ENCODE measurements at regions not wholly inside any gene's neighbourhood (a gene's known extent, or its start where the extent isn't known, plus 50 kb on each side); places are given as distances from the start of the nearest gene placed in this dataset.

GRCh38 chr11:109808569-109808968, 284.6 kb upstream of the ZC3H12C start:
- peak; percentile 11 for DNase-seq

DNA sequence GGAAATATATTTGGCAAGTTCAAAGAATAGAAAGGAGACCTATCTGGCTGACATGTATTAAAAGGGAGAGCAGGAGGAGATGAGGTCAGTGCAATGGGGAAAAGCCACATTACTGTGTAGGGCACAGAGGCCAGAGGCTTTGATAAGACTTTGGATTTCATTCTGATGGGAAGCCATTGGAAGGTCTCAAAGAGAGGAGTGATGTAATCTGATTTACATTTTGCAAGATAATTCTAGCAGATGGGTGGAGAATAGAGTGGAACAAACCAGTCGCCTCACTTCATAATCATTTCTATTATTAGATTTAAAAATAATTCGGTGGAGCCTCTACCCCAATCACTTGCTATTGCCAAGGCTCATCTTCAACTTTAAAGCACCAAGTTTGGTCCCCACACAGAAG, 278.4 kb upstream of the ZC3H12C start:
- no peak for DNase-seq

DNA sequence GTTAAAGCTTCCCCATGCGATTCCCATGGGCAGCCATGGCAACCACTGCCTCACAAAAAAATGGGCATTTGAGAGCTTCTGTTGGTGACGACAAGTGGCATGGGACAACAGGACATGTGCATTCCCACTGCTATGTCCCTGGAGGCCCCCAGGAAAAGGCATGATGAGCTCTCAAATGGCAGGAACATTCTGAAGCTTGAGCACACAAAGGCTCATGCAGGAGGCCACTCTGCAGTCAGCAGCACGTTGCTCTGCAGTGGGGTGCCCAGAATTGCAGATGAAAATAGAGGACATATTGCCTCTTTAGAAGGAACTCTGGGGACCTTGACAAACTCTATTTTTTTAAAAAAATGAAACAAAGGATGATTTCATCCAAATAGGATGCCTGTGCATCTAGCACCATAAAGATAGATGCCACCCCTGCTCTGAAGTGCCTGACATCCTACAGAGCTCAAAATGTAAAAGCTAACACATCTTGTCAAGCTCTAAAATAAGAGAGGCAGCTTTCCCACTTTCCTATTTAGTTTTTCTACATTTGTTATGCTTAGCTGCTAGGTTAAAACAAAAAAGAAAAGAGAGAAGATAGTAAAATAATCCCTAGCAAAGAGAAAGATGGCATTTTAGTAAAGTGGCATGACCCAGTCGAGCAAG, 277.6 kb upstream of the ZC3H12C start:
- no peak for DNase-seq

- DNase-seq, result no peak
Measured at GRCh38 chr11:109818290-109818689, 274.9 kb upstream of the ZC3H12C start.

DNA sequence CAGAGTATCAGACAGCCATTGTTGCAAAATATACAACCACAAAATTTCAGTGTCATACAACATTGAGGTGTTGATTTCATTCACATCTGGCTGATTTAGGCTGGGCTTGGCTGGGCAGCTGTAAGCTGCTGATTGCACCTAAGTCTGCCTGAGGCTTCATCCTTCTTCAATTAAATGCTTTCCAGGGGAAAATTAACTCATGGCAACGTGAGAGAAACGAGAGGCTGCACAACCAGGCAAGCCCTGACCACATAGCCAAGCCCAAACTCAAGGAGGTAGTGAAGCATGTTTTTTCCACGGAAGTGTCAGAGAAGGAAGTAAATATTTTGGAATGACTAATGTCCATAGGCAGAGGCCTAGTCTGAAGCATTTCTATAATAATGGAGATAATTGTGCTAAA, 273.8 kb upstream of the ZC3H12C start:
- no peak for DNase-seq

GRCh38 chr11:109821511-109821910, 271.7 kb upstream of the ZC3H12C start:
- DNase-seq, result no peak

DNA sequence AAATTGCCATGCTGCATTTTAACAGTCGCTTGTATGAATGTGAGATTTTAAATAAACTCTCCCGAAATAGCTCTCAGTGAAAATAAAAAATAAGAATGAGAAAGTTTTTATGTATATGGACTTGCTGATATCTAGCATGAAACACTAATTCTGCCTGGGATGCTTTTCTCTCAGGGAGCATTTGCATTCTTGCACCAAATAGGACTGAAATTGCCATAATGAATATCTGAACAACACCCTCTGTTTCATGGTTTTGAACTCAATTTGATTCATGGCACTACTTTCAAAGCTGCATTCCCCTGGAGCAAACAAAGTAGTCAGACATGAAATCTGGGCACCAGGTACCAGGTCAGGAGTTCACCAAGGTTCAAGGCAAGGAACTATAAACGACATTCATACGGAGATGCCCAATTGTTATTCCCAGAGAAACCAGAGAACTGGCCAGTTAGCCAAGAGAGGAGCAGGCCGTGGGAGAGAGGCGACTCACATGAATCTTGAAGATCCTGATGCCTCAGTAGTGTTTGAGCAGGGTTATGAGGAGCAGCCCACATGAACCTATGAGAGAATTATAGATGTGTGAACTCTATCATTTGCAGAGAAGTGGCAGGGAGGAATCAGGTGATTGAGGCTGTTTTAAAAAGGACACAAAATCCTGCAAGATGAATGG, 270.6 kb upstream of the ZC3H12C start:
- no peak for DNase-seq

DNA sequence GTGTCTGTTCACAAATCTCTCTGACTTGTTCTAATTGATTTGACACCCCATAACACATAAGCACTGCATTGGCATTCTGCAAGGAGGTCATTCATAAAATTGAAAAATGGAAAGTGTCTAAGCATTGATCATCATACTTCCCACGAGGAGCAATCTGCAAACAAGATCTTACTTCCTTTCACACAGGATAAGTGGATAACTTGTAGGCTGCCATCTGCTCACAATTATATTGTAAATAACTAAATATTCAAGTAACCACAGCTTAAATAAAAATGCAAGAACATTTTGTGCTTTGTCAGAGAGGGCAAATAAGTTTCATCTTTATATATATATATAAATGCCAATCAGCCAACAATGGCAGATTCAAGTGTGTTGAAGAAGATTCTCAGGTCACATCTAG, 264.8 kb upstream of the ZC3H12C start:
- DNase-seq, result no peak

DNA sequence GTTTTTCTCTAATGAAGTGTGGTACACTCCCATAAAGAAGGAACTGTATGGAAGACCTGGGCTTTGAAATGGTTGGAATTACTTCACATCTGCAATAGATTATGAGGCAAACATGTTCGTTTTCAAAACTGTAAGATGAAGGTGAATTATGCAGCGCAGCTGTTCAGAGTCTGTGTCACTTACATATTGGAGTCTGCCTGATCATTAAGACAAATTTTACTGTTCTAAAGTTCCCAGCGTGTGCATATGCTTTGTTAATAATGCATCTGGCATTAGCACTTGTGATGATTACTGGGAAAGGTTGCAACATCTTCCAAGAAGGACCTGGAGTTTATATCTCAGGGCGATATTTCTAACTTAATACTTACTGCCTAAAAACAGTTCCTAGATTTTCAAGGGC, 255.2 kb upstream of the ZC3H12C start:
- DNase-seq, result no peak

DNA sequence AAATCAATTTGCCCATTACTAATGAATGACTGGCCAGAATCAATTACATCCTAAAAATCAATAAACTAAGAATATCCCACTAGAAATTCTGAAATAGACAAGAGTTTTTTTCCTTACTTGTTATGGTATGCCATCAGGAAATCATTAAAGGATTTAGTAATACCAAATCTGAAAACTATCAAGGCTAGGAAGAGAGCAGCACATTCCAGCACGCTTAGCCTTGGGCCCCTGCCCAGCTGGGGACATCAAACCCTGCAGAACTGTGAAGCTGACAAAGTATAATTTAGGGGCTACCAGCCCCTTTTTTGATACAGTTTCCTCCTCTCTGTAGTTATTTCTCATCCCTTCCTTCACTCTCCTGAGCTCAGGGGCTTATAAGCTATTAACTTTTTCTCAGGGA, 247.8 kb upstream of the ZC3H12C start:
- DNase-seq, result no peak

- no peak for DNase-seq
Measured at GRCh38 chr11:109847621-109848020, 245.6 kb upstream of the ZC3H12C start.

- no peak for DNase-seq
Measured at GRCh38 chr11:109849051-109849450, 244.1 kb upstream of the ZC3H12C start.

GRCh38 chr11:109849946-109850345, 243.2 kb upstream of the ZC3H12C start:
- DNase-seq, result no peak

DNA sequence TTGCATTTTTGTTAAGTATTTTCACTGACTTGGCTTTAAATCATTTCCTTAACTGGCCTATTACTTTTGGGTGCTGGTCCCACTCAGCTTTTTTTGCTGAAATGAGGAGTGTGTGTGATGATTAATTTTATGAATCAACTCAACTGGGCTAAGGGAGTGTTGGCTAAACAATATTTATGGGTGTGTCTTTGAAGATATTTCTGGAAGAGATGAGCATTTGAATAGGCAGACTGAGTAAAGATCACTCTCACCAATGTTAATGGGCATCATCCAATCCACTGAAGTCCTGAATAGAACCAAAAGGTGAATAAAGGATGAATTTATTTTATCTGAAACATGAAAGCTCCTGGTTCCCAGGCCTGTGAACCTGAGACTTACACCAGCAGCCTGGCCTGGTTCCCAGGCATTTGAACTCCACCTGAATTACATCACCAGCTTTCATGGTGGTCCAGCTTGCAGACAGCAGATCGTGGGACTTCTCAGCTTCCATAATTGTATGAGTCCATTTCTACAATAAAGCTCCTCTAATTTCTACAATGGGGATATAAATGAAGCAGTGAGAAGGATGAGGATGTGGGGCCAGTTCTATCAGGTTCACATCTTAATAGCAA, 241.3 kb upstream of the ZC3H12C start:
- no peak for DNase-seq

DNA sequence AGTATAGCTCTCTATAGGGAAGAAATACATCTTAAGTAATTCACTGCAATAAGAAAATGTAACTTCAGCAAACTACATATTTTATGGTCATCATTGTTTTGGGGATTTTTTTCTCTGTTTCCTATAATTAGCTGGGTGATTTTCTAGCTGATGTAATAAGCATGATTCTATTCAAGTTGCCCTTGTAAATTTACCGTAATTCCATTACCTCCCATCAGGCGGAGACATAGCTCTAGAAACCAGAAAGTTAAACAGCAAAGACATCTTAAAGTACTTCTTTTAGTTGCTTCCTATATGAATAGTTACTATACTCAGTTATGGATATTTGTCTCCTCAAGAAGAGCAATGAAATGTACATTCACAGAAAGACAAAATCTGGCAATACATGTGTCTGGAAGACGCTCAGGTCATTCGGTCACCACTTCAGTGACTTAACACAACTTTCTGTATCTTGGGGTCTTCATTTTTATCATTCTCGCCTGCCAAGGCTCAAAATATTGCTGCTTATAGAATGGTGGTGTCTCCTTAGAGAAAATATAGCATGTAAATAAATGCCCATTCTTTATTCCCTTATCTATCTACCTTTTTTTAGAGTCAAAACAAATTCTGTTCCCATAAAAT, 239.9 kb upstream of the ZC3H12C start:
- peak; percentile 88 for DNase-seq

DNA sequence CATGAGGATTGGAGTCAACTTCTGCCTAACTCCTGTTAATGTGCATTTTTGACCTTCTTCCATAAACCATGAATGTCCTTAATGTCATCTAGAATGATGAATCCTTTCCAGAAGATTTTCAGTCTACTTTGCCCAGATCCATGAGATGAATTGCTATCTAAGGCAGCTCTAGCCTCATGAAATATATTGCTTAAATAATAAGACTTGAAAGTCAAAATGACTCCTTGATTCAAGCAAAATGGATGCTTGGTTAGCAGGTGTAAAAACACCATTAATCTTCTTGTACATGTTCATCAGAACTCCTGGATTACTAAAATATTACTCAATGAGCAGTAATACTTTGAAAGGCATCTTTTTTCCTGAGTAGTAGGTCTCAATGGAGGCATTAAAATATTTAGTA, 238.5 kb upstream of the ZC3H12C start:
- DNase-seq, result no peak

GRCh38 chr11:109856928-109857327, 236.3 kb upstream of the ZC3H12C start:
- DNase-seq, result no peak

- DNase-seq, result no peak
Measured at GRCh38 chr11:109857637-109858036, 235.6 kb upstream of the ZC3H12C start.

DNA sequence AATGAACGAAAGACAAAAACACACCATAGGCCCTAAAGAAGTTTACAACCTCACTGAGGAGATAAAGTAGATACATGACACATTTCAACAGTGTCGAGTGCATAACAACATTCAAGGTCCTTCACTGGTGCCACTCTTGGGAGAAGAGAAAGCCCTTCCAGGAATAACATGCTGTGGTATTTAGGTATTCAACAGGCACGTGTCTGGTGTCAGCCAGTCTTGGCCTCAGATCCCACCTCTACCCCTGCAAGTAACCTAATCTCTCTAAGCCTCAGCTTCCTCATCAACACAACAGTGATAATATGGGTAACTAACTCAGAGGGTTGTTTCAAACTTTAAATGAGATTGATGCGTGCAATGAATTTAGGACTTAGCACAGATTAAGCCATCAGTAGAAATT, 235.0 kb upstream of the ZC3H12C start:
- DNase-seq, result no peak

- peak; percentile 73 for DNase-seq
Measured at GRCh38 chr11:109859045-109859724, 234.0 kb upstream of the ZC3H12C start.

GRCh38 chr11:109862835-109863234, 230.4 kb upstream of the ZC3H12C start:
- peak; percentile 15 for DNase-seq

- DNase-seq, result no peak
Measured at GRCh38 chr11:109864151-109864661, 229.0 kb upstream of the ZC3H12C start.

Data from dermis blood vessel endothelial cell (primary cell).